ENCODE measurements at regions not wholly inside any gene's neighbourhood (a gene's known extent, or its start where the extent isn't known, plus 50 kb on each side); places are given as distances from the start of the nearest gene placed in this dataset.

- in situ Hi-C loops (cut with MboI; ENCODE audit: low pct_ligation_motif_present in 1 of 4, low pct_unique_long_range_greater_than_20kb in 1 of 4, low sequenced_read_pairs in 3 of 4) = no loop called here
Observed at GRCh38 chr5:167633114-167633513, 658.3 kb upstream of the WWC1 start.

DNA sequence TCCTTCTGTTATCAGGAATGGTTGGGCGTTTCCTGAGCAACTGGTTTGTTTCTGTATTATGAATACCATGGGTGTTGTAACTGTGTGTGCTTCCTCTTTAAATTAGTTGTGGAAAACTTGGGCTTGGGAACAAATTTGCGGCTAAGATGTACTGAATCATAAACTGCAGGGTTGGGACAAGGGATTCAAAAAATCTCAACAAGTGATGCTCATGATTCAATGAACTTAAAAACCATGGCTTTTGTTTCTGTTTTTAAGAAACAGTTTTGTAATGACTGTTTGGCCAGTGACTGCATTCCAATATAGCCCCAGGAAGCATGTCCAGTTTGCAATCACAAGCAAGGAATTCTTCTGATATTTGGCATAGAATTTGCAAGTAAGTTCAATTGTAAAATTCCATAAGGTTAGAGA is 657.5 kb upstream of the WWC1 start:
- in situ Hi-C loops (cut with MboI; ENCODE audit: low pct_ligation_motif_present in 1 of 4, low pct_unique_long_range_greater_than_20kb in 1 of 4, low sequenced_read_pairs in 3 of 4) (no loop called here), intact Hi-C loops (cut with DNase I; ENCODE audit: low total_unique reads) (no loop called here)
- no peaks in the 10 kb centered on the region for H3K36me3 ChIP-seq
- no peaks in the 10 kb centered on the region for H3K27me3 ChIP-seq
- no peak overlapping the region for H3K27ac ChIP-seq
- no peaks in the 10 kb centered on the region for H3K9me3 ChIP-seq
- no peak overlapping the region for H3K4me3 ChIP-seq
- no peaks in the 10 kb centered on the region for H3K4me1 ChIP-seq
- WGBS, 2 donors (ENCODE audit: low coverage in 1 of 2) = 7 to 18% methylated on average over 2 of the region's 2 CpGs
- no peak for TF ChIP-seq POLR2AphosphoS5 (IDR thresholded peaks at IDR 0.05)
- DNase-seq = no peak

More at GRCh38 chr5:167633114-167633513, 658.3 kb upstream of the WWC1 start:
- H3K4me1 ChIP-seq = no peaks in the 10 kb centered on the region
- no peak overlapping the region for H3K27ac ChIP-seq
- intact Hi-C loops (cut with DNase I; ENCODE audit: low total_unique reads) = no loop called here
- no peaks in the 10 kb centered on the region for H3K27me3 ChIP-seq
- H3K36me3 ChIP-seq = no peaks in the 10 kb centered on the region
- H3K9me3 ChIP-seq = no peaks in the 10 kb centered on the region
- no peak overlapping the region for H3K4me3 ChIP-seq
- WGBS, 2 donors (ENCODE audit: low coverage in 1 of 2) = 58 to 67% methylated on average over 3 of the region's 3 CpGs
- no peak for DNase-seq
- TF ChIP-seq, protein P1, sequence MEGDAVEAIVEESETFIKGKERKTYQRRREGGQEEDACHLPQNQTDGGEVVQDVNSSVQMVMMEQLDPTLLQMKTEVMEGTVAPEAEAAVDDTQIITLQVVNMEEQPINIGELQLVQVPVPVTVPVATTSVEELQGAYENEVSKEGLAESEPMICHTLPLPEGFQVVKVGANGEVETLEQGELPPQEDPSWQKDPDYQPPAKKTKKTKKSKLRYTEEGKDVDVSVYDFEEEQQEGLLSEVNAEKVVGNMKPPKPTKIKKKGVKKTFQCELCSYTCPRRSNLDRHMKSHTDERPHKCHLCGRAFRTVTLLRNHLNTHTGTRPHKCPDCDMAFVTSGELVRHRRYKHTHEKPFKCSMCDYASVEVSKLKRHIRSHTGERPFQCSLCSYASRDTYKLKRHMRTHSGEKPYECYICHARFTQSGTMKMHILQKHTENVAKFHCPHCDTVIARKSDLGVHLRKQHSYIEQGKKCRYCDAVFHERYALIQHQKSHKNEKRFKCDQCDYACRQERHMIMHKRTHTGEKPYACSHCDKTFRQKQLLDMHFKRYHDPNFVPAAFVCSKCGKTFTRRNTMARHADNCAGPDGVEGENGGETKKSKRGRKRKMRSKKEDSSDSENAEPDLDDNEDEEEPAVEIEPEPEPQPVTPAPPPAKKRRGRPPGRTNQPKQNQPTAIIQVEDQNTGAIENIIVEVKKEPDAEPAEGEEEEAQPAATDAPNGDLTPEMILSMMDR (IDR thresholded peaks at IDR 0.05) = no peak
- no peak for TF ChIP-seq POLR2AphosphoS5 (IDR thresholded peaks at IDR 0.05)
- no peak for TF ChIP-seq EP300 (IDR thresholded peaks at IDR 0.05; ENCODE audit: low read depth)
- no peak for TF ChIP-seq POLR2A (IDR thresholded peaks at IDR 0.05)

DNA sequence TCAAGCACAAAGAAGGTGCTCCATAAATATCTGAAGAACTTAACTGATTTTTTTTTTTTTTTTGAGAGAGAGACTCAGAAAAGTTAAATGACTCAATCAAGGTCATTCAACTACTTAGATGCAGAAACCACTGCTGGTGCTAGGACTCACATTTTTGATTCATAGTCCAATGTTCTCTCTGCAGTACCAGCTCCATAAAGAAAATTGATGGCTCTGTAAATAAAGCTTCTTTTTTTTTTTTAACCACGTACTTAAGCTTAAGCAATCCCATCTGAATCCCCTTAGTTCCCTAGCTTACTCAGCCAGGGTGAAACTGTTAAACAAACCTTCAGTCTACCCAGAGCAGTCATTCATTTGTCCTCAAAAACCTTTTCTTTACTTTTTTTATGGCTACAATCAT is 657.0 kb upstream of the WWC1 start:
- H3K9me3 ChIP-seq = no peaks in the 10 kb centered on the region
- H3K27me3 ChIP-seq = no peaks in the 10 kb centered on the region
- WGBS, 2 donors (ENCODE audit: low coverage in 1 of 2) = 9 to 22% methylated on average over 1 of the region's 1 CpG
- TF ChIP-seq, protein P1 (IDR thresholded peaks at IDR 0.05) = no peak
- TF ChIP-seq POLR2AphosphoS5 (IDR thresholded peaks at IDR 0.05) (no peak), EP300 (IDR thresholded peaks at IDR 0.05; ENCODE audit: low read depth) (no peak), POLR2A (IDR thresholded peaks at IDR 0.05) (no peak)
- in situ Hi-C loops (cut with MboI; ENCODE audit: low pct_ligation_motif_present in 1 of 4, low pct_unique_long_range_greater_than_20kb in 1 of 4, low sequenced_read_pairs in 3 of 4) = no loop called here
- no peaks in the 10 kb centered on the region for H3K36me3 ChIP-seq
- H3K4me1 ChIP-seq = no peaks in the 10 kb centered on the region
- H3K27ac ChIP-seq = no peak overlapping the region
- no peak for DNase-seq
- intact Hi-C loops (cut with DNase I; ENCODE audit: low total_unique reads) = no loop called here
- no peak overlapping the region for H3K4me3 ChIP-seq

GRCh38 chr5:167638816-167639215 is 652.6 kb upstream of the WWC1 start:
- in situ Hi-C loops (cut with MboI; ENCODE audit: low pct_ligation_motif_present in 1 of 4, low pct_unique_long_range_greater_than_20kb in 1 of 4, low sequenced_read_pairs in 3 of 4) (no loop called here), intact Hi-C loops (cut with DNase I; ENCODE audit: low total_unique reads) (no loop called here)
- H3K4me1 ChIP-seq = no peaks in the 10 kb centered on the region
- H3K27me3 ChIP-seq = no peaks in the 10 kb centered on the region
- 81 to 100% methylated on average over 2 of the region's 2 CpGs for WGBS, 2 donors (ENCODE audit: low coverage in 1 of 2)
- H3K36me3 ChIP-seq = no peaks in the 10 kb centered on the region
- no peak overlapping the region for H3K27ac ChIP-seq
- no peak for DNase-seq
- TF ChIP-seq, protein P1 (IDR thresholded peaks at IDR 0.05) = no peak
- TF ChIP-seq POLR2AphosphoS5 (IDR thresholded peaks at IDR 0.05) (no peak), EP300 (IDR thresholded peaks at IDR 0.05; ENCODE audit: low read depth) (no peak), POLR2A (IDR thresholded peaks at IDR 0.05) (no peak)
- H3K9me3 ChIP-seq = no peaks in the 10 kb centered on the region
- H3K4me3 ChIP-seq = no peak overlapping the region

DNA sequence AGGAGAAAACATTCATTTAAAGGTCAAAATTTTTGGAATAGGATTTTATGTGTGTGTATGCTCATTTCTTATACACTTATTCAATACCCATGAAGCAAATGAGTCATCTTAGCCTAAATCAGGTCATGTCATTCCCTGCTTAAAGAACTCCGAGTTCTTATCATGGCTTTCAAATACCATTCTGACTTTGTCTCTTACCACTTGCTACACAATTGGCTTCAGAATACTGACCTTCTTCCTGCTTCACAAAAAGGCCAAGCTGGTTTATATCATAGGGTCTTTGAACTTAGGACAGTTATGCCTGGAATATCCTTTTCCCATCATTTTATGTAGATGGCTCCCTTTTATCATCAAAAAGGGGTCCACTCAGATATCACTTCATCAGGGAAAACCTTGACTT is 652.2 kb upstream of the WWC1 start:
- WGBS, 2 donors (ENCODE audit: low coverage in 1 of 2) = 46 to 100% methylated on average over 1 of the region's 1 CpG
- intact Hi-C loops (cut with DNase I; ENCODE audit: low total_unique reads) = no loop called here
- no peaks in the 10 kb centered on the region for H3K9me3 ChIP-seq

More for the DNA sequence above, 652.2 kb upstream of the WWC1 start:
- no peak for DNase-seq
- in situ Hi-C loops (cut with MboI; ENCODE audit: low pct_ligation_motif_present in 1 of 4, low pct_unique_long_range_greater_than_20kb in 1 of 4, low sequenced_read_pairs in 3 of 4) = no loop called here
- Histone ChIP-seq H3K36me3 (no peaks in the 10 kb centered on the region), H3K4me1 (no peaks in the 10 kb centered on the region), H3K27me3 (no peaks in the 10 kb centered on the region), H3K27ac (no peak overlapping the region), H3K4me3 (no peak overlapping the region)
- TF ChIP-seq POLR2A (IDR thresholded peaks at IDR 0.05) (no peak), POLR2AphosphoS5 (IDR thresholded peaks at IDR 0.05) (no peak), EP300 (IDR thresholded peaks at IDR 0.05; ENCODE audit: low read depth) (no peak)
- TF ChIP-seq, protein P1 (IDR thresholded peaks at IDR 0.05) = no peak

All from transverse colon (tissue), 4 donors.